SK-N-SH treated with all-trans-retinoic acid at 6 μM for 48 hours (cell line): ENCODE measurements at regions not wholly inside any gene's neighbourhood (a gene's known extent, or its start where the extent isn't known, plus 50 kb on each side); places are given as distances from the start of the nearest gene placed in this dataset.

Source experiments
- ATAC-seq: fragments of 200-7000 bp; cut with Tn5 transposase; 3 replicates; pipeline ENCODE4 v1.9.1; 2020; ENCODE audit warnings: mild to moderate bottlenecking, moderate library complexity
- ARNTL ChIP-seq: fragments of 450-650 bp; formaldehyde crosslinking; IDR thresholded peaks from 2 replicates; pipeline ENCODE4 v1.5.0; 2020; ENCODE audit warnings: low read depth, mild to moderate bottlenecking, moderate library complexity, borderline replicate concordance
- ESRRG ChIP-seq: fragments of 250-450 bp; sonication (Bioruptor Pico); IDR thresholded peaks from 2 replicates; pipeline ENCODE4 v1.6.1; 2021; ENCODE audit warnings: mild to moderate bottlenecking
- GLIS3 ChIP-seq: fragments of 250-450 bp; sonication (Bioruptor Pico); IDR thresholded peaks from 2 replicates; pipeline ENCODE4 v1.5.0; 2020; ENCODE audit warnings: mild to moderate bottlenecking, moderate library complexity
- OSR1 ChIP-seq: fragments of 250-450 bp; sonication (Bioruptor Pico); IDR thresholded peaks from 2 replicates; pipeline ENCODE4 v1.8.0; 2022; ENCODE audit warnings: moderate library complexity, mild to moderate bottlenecking, inconsistent platforms
- PATZ1 ChIP-seq: fragments of 250-450 bp; sonication (Bioruptor Pico); IDR thresholded peaks from 2 replicates; pipeline ENCODE4 v1.8.0; 2020; ENCODE audit warnings: mild to moderate bottlenecking, moderate library complexity, borderline replicate concordance
- POU6F1 ChIP-seq: fragments of 250-450 bp; sonication (Bioruptor Pico); IDR thresholded peaks from 2 replicates; pipeline ENCODE4 v1.8.0; 2021; ENCODE audit warnings: low read depth, mild to moderate bottlenecking, moderate library complexity, borderline replicate concordance
- PPARA ChIP-seq: fragments of 250-450 bp; sonication (Bioruptor Pico); IDR thresholded peaks from 2 replicates; pipeline ENCODE4 v1.5.0; 2020; ENCODE audit warnings: mild to moderate bottlenecking, borderline replicate concordance
- RARB ChIP-seq: fragments of 250-450 bp; sonication (Bioruptor Pico); IDR thresholded peaks from 2 replicates; pipeline ENCODE4 v1.8.0; 2021; ENCODE audit warnings: mild to moderate bottlenecking, moderate library complexity
- SNAI2 ChIP-seq: fragments of 250-450 bp; sonication (Bioruptor Pico); IDR thresholded peaks from 2 replicates; pipeline ENCODE4 v1.5.0; 2020; ENCODE audit warnings: mild to moderate bottlenecking, moderate library complexity
- TCF4 ChIP-seq: fragments of 250-450 bp; sonication (Bioruptor Pico); IDR thresholded peaks from 2 replicates; pipeline ENCODE4 v1.8.0; 2021; ENCODE audit warnings: mild to moderate bottlenecking, moderate library complexity, borderline replicate concordance
- TOX ChIP-seq: fragments of 250-450 bp; sonication (Bioruptor Pico); IDR thresholded peaks from 2 replicates; pipeline ENCODE4 v1.8.0; 2021; ENCODE audit warnings: mild to moderate bottlenecking, moderate library complexity, borderline replicate concordance
- ZC3H10 ChIP-seq: fragments of 250-450 bp; sonication (Bioruptor Pico); IDR thresholded peaks from 2 replicates; pipeline ENCODE4 v1.5.1; 2021; ENCODE audit warnings: mild to moderate bottlenecking, moderate library complexity
- ZFP3 ChIP-seq: fragments of 250-450 bp; sonication (Bioruptor Pico); IDR thresholded peaks from 2 replicates; pipeline ENCODE4 v1.5.0; 2020; ENCODE audit warnings: mild to moderate bottlenecking, moderate library complexity
- ZFP30 ChIP-seq: fragments of 450-650 bp; formaldehyde crosslinking; IDR thresholded peaks from 2 replicates; pipeline ENCODE4 v1.5.0; 2022; ENCODE audit warnings: mild to moderate bottlenecking, moderate library complexity
- ZNF565 ChIP-seq: fragments of 450-650 bp; formaldehyde crosslinking; conservative IDR thresholded peaks from 2 replicates; pipeline ENCODE4 v1.5.0; 2020; ENCODE audit warnings: low read depth, mild to moderate bottlenecking, moderate library complexity
- ZNF70 ChIP-seq: fragments of 450-650 bp; formaldehyde crosslinking; IDR thresholded peaks from 2 replicates; pipeline ENCODE4 v1.5.0; 2020; ENCODE audit warnings: mild to moderate bottlenecking, moderate library complexity
- TF ChIP-seq, protein P1 (sequence below): fragments of 250-450 bp; sonication (Bioruptor Pico); IDR thresholded peaks from 2 replicates; pipeline ENCODE4 v1.5.1; 2020; ENCODE audit warnings: low read depth, mild to moderate bottlenecking, moderate library complexity
- TF ChIP-seq, protein P2 (sequence below): fragments of 250-450 bp; sonication (Bioruptor Pico); IDR thresholded peaks from 2 replicates; pipeline ENCODE4 v1.5.1; 2021; ENCODE audit warnings: mild to moderate bottlenecking, moderate library complexity
- TF ChIP-seq, protein P3 (sequence below): fragments of 250-450 bp; sonication (Bioruptor Pico); IDR thresholded peaks from 2 replicates; pipeline ENCODE4 v1.5.0; 2020; ENCODE audit warnings: mild to moderate bottlenecking, moderate library complexity

DNA sequence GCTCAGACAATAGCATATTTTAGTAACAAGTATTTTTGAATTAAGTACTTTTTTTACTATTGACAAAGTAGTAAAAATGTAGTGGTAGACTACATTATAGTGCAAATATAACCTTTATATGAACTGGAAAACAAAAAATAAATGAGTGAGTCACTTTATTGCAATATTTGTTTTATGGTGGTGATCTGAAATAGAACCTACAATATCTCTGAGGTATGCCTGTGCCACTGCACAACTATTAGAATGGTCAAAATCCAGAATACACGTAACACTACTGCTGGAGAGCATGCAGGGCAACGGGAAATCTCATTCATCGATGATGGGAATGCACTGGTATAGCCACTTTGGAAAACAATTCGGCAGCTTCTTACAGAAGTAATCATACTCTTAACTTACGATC is 349.0 kb upstream of the NCAM2 start:
- TF ChIP-seq, protein P1, sequence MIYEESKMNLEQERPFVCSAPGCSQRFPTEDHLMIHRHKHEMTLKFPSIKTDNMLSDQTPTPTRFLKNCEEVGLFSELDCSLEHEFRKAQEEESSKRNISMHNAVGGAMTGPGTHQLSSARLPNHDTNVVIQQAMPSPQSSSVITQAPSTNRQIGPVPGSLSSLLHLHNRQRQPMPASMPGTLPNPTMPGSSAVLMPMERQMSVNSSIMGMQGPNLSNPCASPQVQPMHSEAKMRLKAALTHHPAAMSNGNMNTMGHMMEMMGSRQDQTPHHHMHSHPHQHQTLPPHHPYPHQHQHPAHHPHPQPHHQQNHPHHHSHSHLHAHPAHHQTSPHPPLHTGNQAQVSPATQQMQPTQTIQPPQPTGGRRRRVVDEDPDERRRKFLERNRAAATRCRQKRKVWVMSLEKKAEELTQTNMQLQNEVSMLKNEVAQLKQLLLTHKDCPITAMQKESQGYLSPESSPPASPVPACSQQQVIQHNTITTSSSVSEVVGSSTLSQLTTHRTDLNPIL (CRISPR knock-in tag): no peak
- TF ChIP-seq ZFP30 (CRISPR knock-in tag) (no peak), ZNF565 (CRISPR knock-in tag) (no peak), TCF4 (CRISPR knock-in tag) (no peak), SNAI2 (CRISPR knock-in tag) (no peak), ZC3H10 (CRISPR knock-in tag) (no peak), POU6F1 (CRISPR knock-in tag) (no peak), ESRRG (CRISPR knock-in tag) (no peak), GLIS3 (CRISPR knock-in tag) (no peak), PPARA (no peak), ZFP3 (CRISPR knock-in tag) (no peak), OSR1 (CRISPR knock-in tag) (no peak), PATZ1 (CRISPR knock-in tag) (no peak)
- TF ChIP-seq, protein P2, sequence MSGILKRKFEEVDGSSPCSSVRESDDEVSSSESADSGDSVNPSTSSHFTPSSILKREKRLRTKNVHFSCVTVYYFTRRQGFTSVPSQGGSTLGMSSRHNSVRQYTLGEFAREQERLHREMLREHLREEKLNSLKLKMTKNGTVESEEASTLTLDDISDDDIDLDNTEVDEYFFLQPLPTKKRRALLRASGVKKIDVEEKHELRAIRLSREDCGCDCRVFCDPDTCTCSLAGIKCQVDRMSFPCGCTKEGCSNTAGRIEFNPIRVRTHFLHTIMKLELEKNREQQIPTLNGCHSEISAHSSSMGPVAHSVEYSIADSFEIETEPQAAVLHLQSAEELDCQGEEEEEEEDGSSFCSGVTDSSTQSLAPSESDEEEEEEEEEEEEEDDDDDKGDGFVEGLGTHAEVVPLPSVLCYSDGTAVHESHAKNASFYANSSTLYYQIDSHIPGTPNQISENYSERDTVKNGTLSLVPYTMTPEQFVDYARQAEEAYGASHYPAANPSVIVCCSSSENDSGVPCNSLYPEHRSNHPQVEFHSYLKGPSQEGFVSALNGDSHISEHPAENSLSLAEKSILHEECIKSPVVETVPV (CRISPR knock-in tag): no peak
- TF ChIP-seq, protein P3, sequence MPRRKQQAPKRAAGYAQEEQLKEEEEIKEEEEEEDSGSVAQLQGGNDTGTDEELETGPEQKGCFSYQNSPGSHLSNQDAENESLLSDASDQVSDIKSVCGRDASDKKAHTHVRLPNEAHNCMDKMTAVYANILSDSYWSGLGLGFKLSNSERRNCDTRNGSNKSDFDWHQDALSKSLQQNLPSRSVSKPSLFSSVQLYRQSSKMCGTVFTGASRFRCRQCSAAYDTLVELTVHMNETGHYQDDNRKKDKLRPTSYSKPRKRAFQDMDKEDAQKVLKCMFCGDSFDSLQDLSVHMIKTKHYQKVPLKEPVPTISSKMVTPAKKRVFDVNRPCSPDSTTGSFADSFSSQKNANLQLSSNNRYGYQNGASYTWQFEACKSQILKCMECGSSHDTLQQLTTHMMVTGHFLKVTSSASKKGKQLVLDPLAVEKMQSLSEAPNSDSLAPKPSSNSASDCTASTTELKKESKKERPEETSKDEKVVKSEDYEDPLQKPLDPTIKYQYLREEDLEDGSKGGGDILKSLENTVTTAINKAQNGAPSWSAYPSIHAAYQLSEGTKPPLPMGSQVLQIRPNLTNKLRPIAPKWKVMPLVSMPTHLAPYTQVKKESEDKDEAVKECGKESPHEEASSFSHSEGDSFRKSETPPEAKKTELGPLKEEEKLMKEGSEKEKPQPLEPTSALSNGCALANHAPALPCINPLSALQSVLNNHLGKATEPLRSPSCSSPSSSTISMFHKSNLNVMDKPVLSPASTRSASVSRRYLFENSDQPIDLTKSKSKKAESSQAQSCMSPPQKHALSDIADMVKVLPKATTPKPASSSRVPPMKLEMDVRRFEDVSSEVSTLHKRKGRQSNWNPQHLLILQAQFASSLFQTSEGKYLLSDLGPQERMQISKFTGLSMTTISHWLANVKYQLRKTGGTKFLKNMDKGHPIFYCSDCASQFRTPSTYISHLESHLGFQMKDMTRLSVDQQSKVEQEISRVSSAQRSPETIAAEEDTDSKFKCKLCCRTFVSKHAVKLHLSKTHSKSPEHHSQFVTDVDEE: no peak
- TF ChIP-seq, all 23 proteins: peak for 0
- no peak for ATAC-seq

DNA sequence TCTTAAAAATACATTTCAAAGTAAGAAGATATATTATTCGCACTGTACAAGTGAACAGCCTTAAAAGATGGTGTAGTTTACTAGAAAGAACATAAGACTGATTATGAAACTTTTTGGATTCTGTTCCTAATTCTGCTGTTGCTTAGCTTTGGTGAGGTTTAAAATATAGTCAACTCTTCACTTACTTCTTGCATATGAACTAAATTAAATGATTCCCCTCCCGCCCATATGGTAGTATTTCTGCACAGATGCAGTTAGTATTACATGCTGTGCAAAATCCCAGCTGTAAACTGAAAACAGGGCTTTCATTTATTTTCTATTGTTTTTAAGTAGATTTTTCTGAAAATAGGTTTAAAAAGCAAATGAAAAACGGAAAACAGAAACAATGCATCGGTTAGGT is 345.4 kb upstream of the NCAM2 start:
- no peak for ATAC-seq
- TF ChIP-seq ZC3H10 (CRISPR knock-in tag) (no peak), RARB (CRISPR knock-in tag) (no peak), ZNF565 (CRISPR knock-in tag) (no peak), ZNF70 (CRISPR knock-in tag) (no peak), ZFP30 (CRISPR knock-in tag) (no peak), TOX (CRISPR knock-in tag) (no peak), ZFP3 (CRISPR knock-in tag) (no peak), ARNTL (CRISPR knock-in tag) (no peak), OSR1 (CRISPR knock-in tag) (no peak)
- TF ChIP-seq, protein P3: no peak
- TF ChIP-seq, protein P1 (CRISPR knock-in tag): no peak
